Thyroid gland (tissue), 4 donors: ENCODE measurements at regions not wholly inside any gene's neighbourhood (a gene's known extent, or its start where the extent isn't known, plus 50 kb on each side); places are given as distances from the start of the nearest gene placed in this dataset.

ENCODE experiments used
- DNase-seq, 2 donors: peaks; one replicate each; pipeline ENCODE4 v3.0.0-alpha.2; 2019
- H3K27ac ChIP-seq, 3 donors: fragments of 200-600 bp; sonication (generic); 1 replicate in 2 of 3; 2 replicates in 1 of 3; pipeline ENCODE4 v1.5.1; 2016 to 2019; ENCODE audit warnings: mild to moderate bottlenecking in 1 of 3, moderate library complexity in 1 of 3
- H3K27me3 ChIP-seq: fragments of 200-600 bp; sonication (generic); one replicate; pipeline ENCODE4 v1.5.1; 2019
- H3K36me3 ChIP-seq, 2 donors: fragments of 200-600 bp; sonication (generic); one replicate each; pipeline ENCODE4 v1.5.1; 2016 to 2019
- H3K4me1 ChIP-seq, 2 donors: fragments of 200-600 bp; sonication (generic); one replicate each; pipeline ENCODE4 v1.5.1; 2017 to 2019
- H3K4me3 ChIP-seq, 3 donors: fragments of 200-600 bp; sonication (generic); replicated peaks in 1 of 3; 1 replicate in 2 of 3; 2 replicates in 1 of 3; pipeline ENCODE4 v1.5.1; 2016; ENCODE audit warnings: mild to moderate bottlenecking in 1 of 3
- H3K9me3 ChIP-seq: fragments of 200-600 bp; sonication (generic); one replicate; pipeline ENCODE4 v1.5.1; 2017
- POLR2A ChIP-seq, 2 donors: fragments of 450-650 bp; IDR thresholded peaks; one replicate each; pipeline ENCODE4 v1.6.1; 2017; ENCODE audit warnings: antibody characterized with exemption in 2 of 2, mild to moderate bottlenecking in 2 of 2, moderate library complexity in 1 of 2
- WGBS, 2 donors: methylation state at CpG; one replicate each; pipeline ENCODE4 v1.1.5; 2017; 5-methylcytosine and 5-hydroxymethylcytosine counted together
- intact Hi-C: fragments of 100-400 bp; cut with DNase I; formaldehyde crosslinking; loops from one replicate; pipeline ENCODE4 v1.15.1; 2023
- TF ChIP-seq, protein P1 (sequence below), 6 experiments: fragments of 200-600 bp in 3 of 6; fragments of 450-650 bp in 3 of 6; sonication (generic) in 3 of 6; IDR thresholded peaks; one replicate each; pipeline ENCODE4 v1.5.1; 2016 to 2019; ENCODE audit warnings: antibody characterized with exemption in 6 of 6, mild to moderate bottlenecking in 2 of 6, inconsistent platforms in 1 of 6, moderate library complexity in 1 of 6

DNA sequence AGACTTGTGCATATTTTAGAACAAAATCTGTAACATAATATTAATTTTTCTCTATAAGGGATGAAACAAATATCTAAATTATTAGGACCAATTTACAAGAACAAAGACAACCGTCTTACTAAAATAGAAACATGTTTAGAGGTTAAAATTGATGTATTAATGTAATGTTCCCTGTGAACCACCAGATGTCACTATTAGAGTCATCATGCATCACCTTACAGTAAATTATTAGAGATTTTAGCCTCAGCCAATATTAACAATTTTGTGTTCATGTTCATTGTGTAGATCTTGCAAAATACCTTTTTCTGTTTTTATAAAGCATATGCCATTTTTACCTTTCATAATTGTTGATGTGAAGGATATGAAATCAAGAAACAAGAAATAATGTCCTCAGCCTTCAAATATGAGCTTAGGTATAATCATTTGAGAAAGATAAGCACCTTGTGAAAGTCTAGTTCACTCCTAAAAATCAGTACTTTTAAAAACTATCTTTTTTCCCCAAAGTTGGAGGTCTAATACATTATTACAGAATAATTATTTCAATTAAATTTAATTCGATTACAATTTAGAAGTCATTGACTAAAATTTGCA, 344.3 kb upstream of the KCNH7 start:
- Histone ChIP-seq H3K9me3 (no peaks in the 10 kb centered on the region), H3K27ac (no peak overlapping the region), H3K4me3 (no peak overlapping the region), H3K4me1 (no peaks in the 10 kb centered on the region), H3K36me3 (no peaks in the 10 kb centered on the region), H3K27me3 (no peaks in the 10 kb centered on the region)
- no peak for DNase-seq
- WGBS, 2 donors = 56 to 62% methylated on average over 2 of the region's 2 CpGs
- TF ChIP-seq POLR2A (IDR thresholded peaks at IDR 0.05) = no peak
- TF ChIP-seq, protein P1, sequence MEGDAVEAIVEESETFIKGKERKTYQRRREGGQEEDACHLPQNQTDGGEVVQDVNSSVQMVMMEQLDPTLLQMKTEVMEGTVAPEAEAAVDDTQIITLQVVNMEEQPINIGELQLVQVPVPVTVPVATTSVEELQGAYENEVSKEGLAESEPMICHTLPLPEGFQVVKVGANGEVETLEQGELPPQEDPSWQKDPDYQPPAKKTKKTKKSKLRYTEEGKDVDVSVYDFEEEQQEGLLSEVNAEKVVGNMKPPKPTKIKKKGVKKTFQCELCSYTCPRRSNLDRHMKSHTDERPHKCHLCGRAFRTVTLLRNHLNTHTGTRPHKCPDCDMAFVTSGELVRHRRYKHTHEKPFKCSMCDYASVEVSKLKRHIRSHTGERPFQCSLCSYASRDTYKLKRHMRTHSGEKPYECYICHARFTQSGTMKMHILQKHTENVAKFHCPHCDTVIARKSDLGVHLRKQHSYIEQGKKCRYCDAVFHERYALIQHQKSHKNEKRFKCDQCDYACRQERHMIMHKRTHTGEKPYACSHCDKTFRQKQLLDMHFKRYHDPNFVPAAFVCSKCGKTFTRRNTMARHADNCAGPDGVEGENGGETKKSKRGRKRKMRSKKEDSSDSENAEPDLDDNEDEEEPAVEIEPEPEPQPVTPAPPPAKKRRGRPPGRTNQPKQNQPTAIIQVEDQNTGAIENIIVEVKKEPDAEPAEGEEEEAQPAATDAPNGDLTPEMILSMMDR (IDR thresholded peaks at IDR 0.05) = peak; percentile 13 to 61 (median 34)
- intact Hi-C loops = no loop called here

DNA sequence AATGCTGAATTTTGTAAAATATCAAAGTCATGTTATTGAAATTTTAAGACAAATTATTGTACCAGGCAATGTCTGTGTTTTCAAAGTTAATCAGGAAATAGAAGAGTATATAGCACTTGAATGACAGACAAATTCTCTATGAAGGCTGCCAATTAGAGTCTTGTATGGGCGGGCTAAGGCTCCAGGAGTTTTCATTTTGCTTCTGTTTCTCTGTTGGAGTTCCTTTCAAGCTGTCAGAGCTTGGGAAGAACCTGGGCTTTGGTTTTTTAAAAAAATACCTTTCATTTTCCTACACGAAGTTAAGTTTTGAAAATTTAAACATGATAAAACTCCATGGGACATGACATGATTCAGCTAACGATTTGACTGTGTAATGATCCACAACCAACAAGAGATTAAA, 339.0 kb upstream of the KCNH7 start:
- Histone ChIP-seq H3K27ac (no peak overlapping the region), H3K36me3 (no peaks in the 10 kb centered on the region), H3K4me1 (no peaks in the 10 kb centered on the region), H3K27me3 (no peaks in the 10 kb centered on the region), H3K9me3 (no peaks in the 10 kb centered on the region), H3K4me3 (no peak overlapping the region)
- WGBS, 2 donors = 78 to 83% methylated on average over 3 of the region's 3 CpGs
- intact Hi-C loops = no loop called here
- no peak for DNase-seq
- no peak for TF ChIP-seq POLR2A (IDR thresholded peaks at IDR 0.05)
- TF ChIP-seq, protein P1 (IDR thresholded peaks at IDR 0.05) = no peak

DNA sequence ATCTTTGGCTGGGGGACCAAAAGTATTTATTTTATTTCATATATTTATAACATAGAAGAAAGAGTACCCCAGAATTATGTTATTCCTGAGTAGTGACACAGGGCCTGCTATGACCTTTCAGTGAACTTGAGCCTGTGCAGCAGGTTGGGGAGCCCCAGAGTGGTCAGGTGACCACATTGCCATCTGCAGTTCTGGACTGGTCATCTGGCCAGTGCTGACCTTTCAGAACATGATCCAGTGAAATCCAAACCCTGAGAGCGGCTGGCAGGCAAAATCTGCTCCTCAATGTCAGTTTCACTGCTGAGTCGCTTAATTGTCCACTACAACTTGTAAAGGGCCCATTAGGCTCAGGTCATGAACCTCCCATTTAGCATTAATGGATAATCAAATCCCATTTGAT, 336.7 kb upstream of the KCNH7 start:
- TF ChIP-seq POLR2A (IDR thresholded peaks at IDR 0.05) = no peak
- TF ChIP-seq, protein P1 (IDR thresholded peaks at IDR 0.05) = no peak
- intact Hi-C loops = no loop called here
- DNase-seq = no peak
- Histone ChIP-seq H3K36me3 (no peaks in the 10 kb centered on the region), H3K27me3 (no peaks in the 10 kb centered on the region), H3K9me3 (no peaks in the 10 kb centered on the region), H3K27ac (no peak overlapping the region), H3K4me1 (no peaks in the 10 kb centered on the region), H3K4me3 (no peak overlapping the region)
- WGBS, 2 donors = 98% methylated on average over 2 of the region's 2 CpGs

DNA sequence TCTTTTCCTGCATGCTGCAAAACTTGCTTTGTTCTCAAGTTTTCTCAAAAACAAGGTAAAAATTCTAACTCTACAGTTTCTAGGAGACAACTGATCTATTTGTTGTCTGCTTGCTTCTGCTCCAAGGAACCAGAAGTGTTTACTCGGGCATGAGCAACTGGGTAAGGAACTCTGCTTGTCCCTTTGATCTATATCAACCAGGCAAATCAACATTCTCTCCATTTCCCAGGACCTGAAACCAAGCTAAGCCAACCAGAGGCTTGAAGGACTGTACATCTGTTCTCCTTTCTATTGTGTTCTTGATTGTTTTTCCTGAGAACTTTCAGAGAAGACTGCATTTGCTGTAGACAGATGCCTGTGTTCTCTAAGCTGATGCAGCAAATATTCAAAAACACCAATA, 335.0 kb upstream of the KCNH7 start:
- intact Hi-C loops = no loop called here
- WGBS, 2 donors = 48 to 50% methylated on average over 1 of the region's 1 CpG
- no peak overlapping the region for H3K4me3 ChIP-seq
- no peaks in the 10 kb centered on the region for H3K9me3 ChIP-seq
- H3K27me3 ChIP-seq = no peaks in the 10 kb centered on the region
- no peaks in the 10 kb centered on the region for H3K36me3 ChIP-seq
- H3K27ac ChIP-seq = no peak overlapping the region
- H3K4me1 ChIP-seq = no peaks in the 10 kb centered on the region
- TF ChIP-seq, protein P1 (IDR thresholded peaks at IDR 0.05) = no peak
- no peak for TF ChIP-seq POLR2A (IDR thresholded peaks at IDR 0.05)
- no peak for DNase-seq

DNA sequence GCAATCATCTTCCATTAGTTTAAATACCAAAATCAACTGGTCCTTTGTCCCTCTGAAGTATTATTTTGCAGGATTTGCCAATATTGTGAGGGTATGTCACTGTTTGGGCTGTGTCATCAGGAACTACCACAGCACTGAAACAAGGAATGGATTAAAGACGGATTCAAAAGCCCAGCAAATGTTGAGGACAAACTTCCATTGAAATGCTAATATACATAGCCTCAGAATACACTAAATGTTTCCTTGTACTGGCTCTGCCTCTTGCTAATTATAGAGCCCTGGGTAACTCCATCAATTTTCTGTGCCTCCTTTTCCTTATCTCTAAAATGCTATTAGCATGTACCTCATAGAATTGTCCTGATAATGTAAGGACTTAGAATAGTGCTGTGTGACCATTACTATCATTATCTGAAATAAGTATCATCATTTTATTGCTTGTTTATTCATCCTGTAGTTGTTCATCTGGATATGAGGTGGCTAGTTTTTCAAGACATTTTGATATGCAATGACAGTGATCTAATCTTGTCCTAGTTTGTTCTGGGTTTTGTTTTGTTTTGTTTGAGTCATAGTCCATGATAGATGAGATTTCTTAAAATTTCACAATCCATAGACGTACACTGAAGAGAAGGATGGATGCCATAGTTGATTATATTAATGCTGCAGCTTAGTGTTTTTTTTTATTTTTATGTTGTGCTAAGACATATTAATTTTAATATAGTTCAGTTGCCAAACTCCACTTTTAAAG, 333.4 kb upstream of the KCNH7 start:
- intact Hi-C loops = no loop called here
- H3K9me3 ChIP-seq = no peaks in the 10 kb centered on the region
- no peak for TF ChIP-seq POLR2A (IDR thresholded peaks at IDR 0.05)
- TF ChIP-seq, protein P1 (IDR thresholded peaks at IDR 0.05) = no peak
- 87 to 92% methylated on average over 2 of the region's 2 CpGs for WGBS, 2 donors
- H3K27ac ChIP-seq = no peak overlapping the region
- no peaks in the 10 kb centered on the region for H3K4me1 ChIP-seq
- no peak for DNase-seq
- H3K27me3 ChIP-seq = no peaks in the 10 kb centered on the region
- no peak overlapping the region for H3K4me3 ChIP-seq
- no peaks in the 10 kb centered on the region for H3K36me3 ChIP-seq
